GM21526 (cell line): ENCODE measurements at regions not wholly inside any gene's neighbourhood (a gene's known extent, or its start where the extent isn't known, plus 50 kb on each side); places are given as distances from the start of the nearest gene placed in this dataset.
"Not testable (repeated sequence)": the region's sequence is repeated elsewhere in the genome, so short reads cannot be mapped to it uniquely, and the experiment has no call there.

Source experiments
- ATAC-seq: cut with Tn5 transposase; IDR thresholded peaks from one replicate; pipeline ENCODE4 v1.9.1; 2021; ENCODE audit warnings: moderate library complexity; ENCODE audit not compliant: unreplicated experiment, low FRiP score

GRCh38 chr2:225270053-225270452 is 129.5 kb upstream of the NYAP2 start:
- no peak for ATAC-seq

GRCh38 chr2:225254363-225254762 is 145.1 kb upstream of the NYAP2 start:
- ATAC-seq: no peak

- no peak for ATAC-seq
These were observed 154.6 kb upstream of the NYAP2 start for GRCh38 chr2:225244933-225245332.

- ATAC-seq: no peak
These were observed 162.7 kb upstream of the NYAP2 start for GRCh38 chr2:225236769-225237323.

- no peak for ATAC-seq
These were observed 166.3 kb upstream of the NYAP2 start for GRCh38 chr2:225233234-225233633.

- ATAC-seq: no peak
These were observed 167.6 kb upstream of the NYAP2 start for GRCh38 chr2:225231900-225232299.

- not testable (repeated sequence) for ATAC-seq
These were observed 170.2 kb upstream of the NYAP2 start for GRCh38 chr2:225229346-225229745.

GRCh38 chr2:225226441-225226840 is 173.1 kb upstream of the NYAP2 start:
- no peak for ATAC-seq

- ATAC-seq: no peak
These were observed 176.2 kb upstream of the NYAP2 start for GRCh38 chr2:225223301-225223700.

GRCh38 chr2:225207471-225207870 is 165.2 kb upstream of the DOCK10 start:
- ATAC-seq: no peak

GRCh38 chr2:225207043-225207442 is 164.8 kb upstream of the DOCK10 start:
- no peak for ATAC-seq

- no peak for ATAC-seq
These were observed 154.3 kb upstream of the DOCK10 start for GRCh38 chr2:225196579-225196978.

GRCh38 chr2:225192869-225193268 is 150.6 kb upstream of the DOCK10 start:
- ATAC-seq: no peak

GRCh38 chr2:225190987-225191386 is 148.7 kb upstream of the DOCK10 start:
- ATAC-seq: no peak

- ATAC-seq: no peak
These were observed 142.7 kb upstream of the DOCK10 start for GRCh38 chr2:225184948-225185347.

GRCh38 chr2:225182126-225182525 is 139.9 kb upstream of the DOCK10 start:
- ATAC-seq: no peak

- ATAC-seq: no peak
These were observed 134.8 kb upstream of the DOCK10 start for GRCh38 chr2:225177098-225177497.

- no peak for ATAC-seq
These were observed 131.6 kb upstream of the DOCK10 start for GRCh38 chr2:225173909-225174308.

GRCh38 chr2:225171350-225171749 is 129.1 kb upstream of the DOCK10 start:
- ATAC-seq: no peak

GRCh38 chr2:225170162-225170561 is 127.9 kb upstream of the DOCK10 start:
- no peak for ATAC-seq

GRCh38 chr2:225169396-225169795 is 127.1 kb upstream of the DOCK10 start:
- no peak for ATAC-seq

GRCh38 chr2:225165052-225165451 is 122.8 kb upstream of the DOCK10 start:
- no peak for ATAC-seq

GRCh38 chr2:225164401-225165050 is 122.3 kb upstream of the DOCK10 start:
- ATAC-seq: no peak
